Mucosa of gallbladder (tissue), 1 donor: ENCODE measurements at regions not wholly inside any gene's neighbourhood (a gene's known extent, or its start where the extent isn't known, plus 50 kb on each side); places are given as distances from the start of the nearest gene placed in this dataset.
"Not testable (repeated sequence)": the region's sequence is repeated elsewhere in the genome, so short reads cannot be mapped to it uniquely, and the experiment has no call there.

Experiments
- DNase-seq: peaks from one replicate; pipeline ENCODE4 v3.0.0-alpha.2; 2020; ENCODE audit warnings: low spot score
- donor health status: DM: no; HTN: no; CAD: no.

- DNase-seq = not testable (repeated sequence)
Observed at GRCh38 chr6:93835026-93835425, 415.7 kb upstream of the EPHA7 start.

- not testable (repeated sequence) for DNase-seq
Observed at GRCh38 chr6:93833326-93833725, 414.0 kb upstream of the EPHA7 start.

DNA sequence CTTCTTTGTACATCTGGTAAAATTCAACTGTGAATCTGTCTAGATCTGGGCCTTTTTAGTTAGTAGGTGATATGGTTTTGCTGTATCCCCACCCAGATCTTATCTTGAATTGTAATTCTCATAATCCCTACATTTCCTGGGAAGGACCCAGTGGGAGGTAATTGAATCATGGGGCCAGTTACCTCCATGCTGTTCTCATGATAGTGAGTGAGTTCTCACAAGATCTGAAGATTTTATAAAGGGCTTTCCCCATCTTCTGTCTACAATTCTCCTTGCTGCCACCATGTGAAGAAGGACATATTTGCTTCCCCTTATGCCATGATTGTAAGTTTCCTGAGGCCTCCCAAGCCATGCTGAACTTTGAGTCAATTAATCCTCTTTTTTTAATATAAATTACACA, 410.4 kb upstream of the EPHA7 start:
- not testable (repeated sequence) for DNase-seq

- DNase-seq = no peak
Observed at GRCh38 chr6:93829009-93829408, 409.6 kb upstream of the EPHA7 start.

- no peak for DNase-seq
Observed at GRCh38 chr6:93828553-93828952, 409.2 kb upstream of the EPHA7 start.

- DNase-seq = no peak
Observed at GRCh38 chr6:93827728-93828127, 408.4 kb upstream of the EPHA7 start.

GRCh38 chr6:93825950-93826349, 406.6 kb upstream of the EPHA7 start:
- no peak for DNase-seq

DNA sequence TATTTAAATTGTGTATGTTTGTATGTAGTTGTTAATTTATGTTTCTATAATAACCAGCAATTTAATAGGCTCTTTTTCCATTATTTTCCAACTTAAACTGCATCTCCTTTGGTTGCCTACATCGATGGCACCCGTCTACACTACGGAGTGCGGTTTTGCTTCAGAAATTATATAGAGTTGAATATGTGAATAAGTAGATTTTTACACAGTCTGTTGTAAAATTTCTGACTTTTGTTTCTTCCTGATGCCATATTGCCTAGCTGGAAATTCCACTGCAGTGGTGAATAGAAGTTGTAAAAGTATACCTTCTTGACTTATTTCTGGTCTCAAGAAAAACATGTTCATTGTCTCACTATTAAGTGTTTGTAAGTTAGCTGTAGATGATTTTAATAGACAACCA, 404.1 kb upstream of the EPHA7 start:
- DNase-seq = no peak

- no peak for DNase-seq
Observed at GRCh38 chr6:93822434-93823265, 403.3 kb upstream of the EPHA7 start.

DNA sequence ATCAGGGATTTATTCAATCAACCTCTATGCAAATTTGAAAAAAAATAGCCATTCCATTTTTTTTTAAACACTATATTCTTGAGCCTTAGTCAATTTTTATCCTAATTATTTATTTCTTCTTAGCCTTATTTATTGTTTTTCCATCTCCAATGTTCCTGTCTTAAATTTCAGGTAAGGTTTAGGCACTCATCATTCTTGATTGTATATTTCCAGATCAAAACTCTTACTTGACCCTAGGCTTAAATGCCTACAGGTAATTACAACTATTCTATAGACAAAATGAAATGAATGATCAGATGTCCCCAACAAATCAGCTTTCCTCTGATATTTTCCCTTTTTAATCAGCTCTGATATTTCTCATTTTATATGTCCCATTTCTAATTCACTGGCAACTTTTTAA, 402.6 kb upstream of the EPHA7 start:
- DNase-seq = no peak

DNA sequence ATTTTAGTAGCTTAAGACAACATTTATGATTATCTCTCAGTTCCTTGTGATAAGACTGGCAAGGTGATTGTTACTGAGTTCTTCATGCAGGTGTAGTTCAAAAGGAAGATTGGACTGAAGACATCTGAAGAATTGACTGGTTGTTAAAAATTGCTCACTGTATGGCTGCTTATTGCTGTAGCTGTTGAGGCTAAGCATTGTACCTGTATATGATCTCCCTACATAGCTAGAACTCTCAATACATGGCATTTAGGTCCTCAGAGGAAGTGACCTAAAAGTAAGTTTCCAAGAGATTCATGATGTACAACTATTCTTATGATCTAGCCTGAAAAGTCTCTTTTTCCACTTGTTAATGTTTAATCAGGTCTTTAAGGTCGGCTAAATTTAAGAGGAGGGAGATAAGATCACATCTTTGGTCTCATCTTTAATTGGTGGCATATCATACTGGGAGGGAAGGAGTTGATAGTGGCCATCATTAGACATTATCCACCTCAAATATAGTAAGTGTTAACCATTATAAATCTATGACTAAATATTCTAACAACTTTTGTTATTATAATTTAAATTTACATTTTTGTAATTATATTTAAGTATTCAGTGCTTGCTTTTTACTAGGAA, 401.2 kb upstream of the EPHA7 start:
- DNase-seq = no peak

- no peak for DNase-seq
Observed at GRCh38 chr6:93819189-93819588, 399.8 kb upstream of the EPHA7 start.

- no peak for DNase-seq
Observed at GRCh38 chr6:93817937-93818336, 398.6 kb upstream of the EPHA7 start.

- no peak for DNase-seq
Observed at GRCh38 chr6:93806409-93807270, 387.3 kb upstream of the EPHA7 start.

DNA sequence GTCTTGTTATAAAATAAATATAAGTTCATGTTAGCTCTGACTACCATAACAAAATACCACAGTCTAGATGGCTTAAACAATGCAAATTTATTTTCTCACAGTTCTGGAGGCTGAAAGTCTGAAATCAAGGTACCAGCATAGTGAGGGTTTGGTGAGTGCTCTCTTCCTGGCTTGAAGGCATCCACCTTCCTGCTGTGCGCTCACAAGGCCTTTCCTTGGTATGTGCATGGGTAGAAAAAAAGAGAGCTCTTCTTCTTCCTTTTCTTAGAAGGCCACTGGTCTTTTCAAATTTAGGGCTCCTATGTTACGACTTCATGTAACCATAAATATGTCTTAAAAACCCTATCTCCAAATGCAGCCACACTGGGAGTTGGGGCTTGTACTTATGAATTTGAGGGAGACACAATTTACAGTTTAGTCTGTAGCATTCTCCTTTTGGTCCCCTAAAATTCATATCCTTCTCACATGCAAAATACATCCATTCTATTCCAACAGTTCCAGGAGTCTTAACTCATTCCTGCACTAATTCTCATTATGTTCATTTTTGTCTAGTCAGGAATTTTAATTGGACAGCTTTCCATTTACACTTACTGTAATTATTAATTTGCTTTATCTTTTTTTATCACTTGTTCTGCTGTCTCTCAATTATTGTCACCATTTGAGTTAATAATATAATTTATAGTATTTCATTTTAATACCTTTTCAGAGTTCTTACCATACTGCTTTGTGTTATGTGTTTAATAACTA, 381.9 kb upstream of the EPHA7 start:
- no peak for DNase-seq

DNA sequence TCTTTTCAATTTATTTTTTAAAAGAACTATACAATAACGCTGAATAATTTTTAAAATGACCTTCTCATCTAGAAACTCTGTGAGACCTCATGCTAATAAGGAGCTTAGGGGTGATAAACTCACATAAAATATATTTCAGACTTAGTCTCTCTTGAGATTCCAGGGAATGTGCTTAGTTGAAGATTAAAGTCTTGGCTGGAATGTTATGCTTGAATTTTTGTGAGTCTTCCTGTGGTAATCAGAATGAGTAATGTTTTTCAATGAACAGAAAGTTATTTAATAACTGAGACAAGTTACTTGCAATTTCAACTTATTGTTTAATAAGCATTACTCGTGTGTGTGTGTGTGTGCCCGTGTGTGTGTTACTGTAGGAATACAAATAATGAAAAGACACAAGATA, 379.9 kb upstream of the EPHA7 start:
- no peak for DNase-seq

- DNase-seq = no peak
Observed at GRCh38 chr6:93794166-93794565, 374.8 kb upstream of the EPHA7 start.

- no peak for DNase-seq
Observed at GRCh38 chr6:93792746-93793145, 373.4 kb upstream of the EPHA7 start.

- no peak for DNase-seq
Observed at GRCh38 chr6:93790981-93791380, 371.6 kb upstream of the EPHA7 start.

DNA sequence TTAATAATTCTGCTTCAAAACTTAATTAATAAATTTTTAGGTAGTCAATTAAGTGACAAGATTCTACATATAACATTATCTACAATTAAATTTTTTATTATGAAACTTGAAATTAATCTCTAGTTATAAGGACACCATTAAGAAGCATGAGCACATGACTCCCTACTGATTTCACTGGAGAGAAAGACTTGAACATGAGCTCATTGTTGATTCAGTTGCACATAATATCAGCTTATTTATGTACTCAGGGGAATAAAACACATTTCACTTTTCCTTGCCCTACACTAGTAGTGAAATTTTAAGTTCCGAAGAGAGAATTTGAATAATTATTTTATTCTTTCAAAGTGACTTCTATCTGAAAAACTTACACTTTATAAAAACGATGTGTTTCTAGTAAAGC, 370.2 kb upstream of the EPHA7 start:
- DNase-seq = no peak

- no peak for DNase-seq
Observed at GRCh38 chr6:93787841-93788240, 368.5 kb upstream of the EPHA7 start.
